ENCODE measurements at regions not wholly inside any gene's neighbourhood (a gene's known extent, or its start where the extent isn't known, plus 50 kb on each side); places are given as distances from the start of the nearest gene placed in this dataset.

- TF ChIP-seq CTCF (IDR thresholded peaks at IDR 0.05; ENCODE audit: poor library complexity), result no peak
- TF ChIP-seq EZH2 (IDR thresholded peaks at IDR 0.05; ENCODE audit: borderline replicate concordance), result no peak
- TF ChIP-seq EZH2phosphoT487 (IDR thresholded peaks at IDR 0.05; ENCODE audit: low read depth, severe bottlenecking, unreplicated experiment), result no peak
Observed at GRCh38 chr13:70384156-70384555, 275.9 kb upstream of the KLHL1 start.

All from hepatocyte (in vitro differentiated cells).